ENCODE measurements at regions not wholly inside any gene's neighbourhood (a gene's known extent, or its start where the extent isn't known, plus 50 kb on each side); places are given as distances from the start of the nearest gene placed in this dataset.

- DNase-seq (no peak), ATAC-seq (ENCODE audit: poor library complexity) (no peak)
- no peaks in the 10 kb centered on the region for H3K9me3 ChIP-seq (ENCODE audit: control insufficient read depth in 1 of 2, insufficient read depth in 1 of 2, low read length in 2 of 2)
- no peak overlapping the region for H3K27ac Mint-ChIP-seq
- ChIA-PET POLR2A (no interaction called here), CTCF (no interaction called here)
- no peak overlapping the region for H3K4me3 Mint-ChIP-seq
- no peak for TF ChIP-seq CTCF (IDR thresholded peaks at IDR 0.05)
- intact Hi-C loops (cut with DNase I, micrococcal nuclease) = no loop called here
- no peaks in the 10 kb centered on the region for H3K36me3 ChIP-seq (ENCODE audit: insufficient read depth, low read length)
- H3K9me3 Mint-ChIP-seq = peaks cover 7% of the 10 kb centered on the region
- no peak overlapping the region for H3K27ac ChIP-seq (ENCODE audit: low read depth in 1 of 2, low read length in 2 of 2)
- H3K27me3 ChIP-seq (ENCODE audit: control insufficient read depth in 1 of 2, insufficient read depth in 2 of 2, low read length in 2 of 2) = no peaks in the 10 kb centered on the region
- H3K36me3 Mint-ChIP-seq (ENCODE audit: low read depth) = no peaks in the 10 kb centered on the region
- H3K4me1 Mint-ChIP-seq (ENCODE audit: low read depth) = no peaks in the 10 kb centered on the region
- H3K4me1 ChIP-seq (ENCODE audit: insufficient read depth, low read length) = no peaks in the 10 kb centered on the region
- no peak overlapping the region for H3K4me3 ChIP-seq (ENCODE audit: low read length)
- H3K27me3 Mint-ChIP-seq = no peaks in the 10 kb centered on the region
Observed at GRCh38 chr20:10936786-10937185, 263.0 kb upstream of the JAG1 start.

GRCh38 chr20:10939331-10939941 lies 265.6 kb upstream of the JAG1 start:
- no peak for DNase-seq
- H3K4me1 ChIP-seq (ENCODE audit: insufficient read depth, low read length) = no peaks in the 10 kb centered on the region
- POLR2A ChIA-PET = no interaction called here
- Mint-ChIP-seq H3K4me1 (ENCODE audit: low read depth) (no peaks in the 10 kb centered on the region), H3K36me3 (ENCODE audit: low read depth) (no peaks in the 10 kb centered on the region), H3K9me3 (peaks cover 6% of the 10 kb centered on the region), H3K27ac (no peak overlapping the region), H3K27me3 (no peaks in the 10 kb centered on the region), H3K4me3 (no peak overlapping the region)
- CTCF ChIA-PET = no interaction called here
- no peaks in the 10 kb centered on the region for H3K27me3 ChIP-seq (ENCODE audit: control insufficient read depth in 1 of 2, insufficient read depth in 2 of 2, low read length in 2 of 2)
- ATAC-seq (ENCODE audit: poor library complexity) = no peak
- no peak for TF ChIP-seq CTCF (IDR thresholded peaks at IDR 0.05)
- H3K9me3 ChIP-seq (ENCODE audit: control insufficient read depth in 1 of 2, insufficient read depth in 1 of 2, low read length in 2 of 2) = no peaks in the 10 kb centered on the region
- intact Hi-C loops (cut with DNase I, micrococcal nuclease) = no loop called here
- H3K4me3 ChIP-seq (ENCODE audit: low read length) = no peak overlapping the region
- H3K27ac ChIP-seq (ENCODE audit: low read depth in 1 of 2, low read length in 2 of 2) = no peak overlapping the region
- H3K36me3 ChIP-seq (ENCODE audit: insufficient read depth, low read length) = no peaks in the 10 kb centered on the region

- Histone ChIP-seq H3K4me3 (ENCODE audit: low read length) (no peak overlapping the region), H3K4me1 (ENCODE audit: insufficient read depth, low read length) (no peaks in the 10 kb centered on the region), H3K36me3 (ENCODE audit: insufficient read depth, low read length) (no peaks in the 10 kb centered on the region), H3K27ac (ENCODE audit: low read depth in 1 of 2, low read length in 2 of 2) (no peak overlapping the region), H3K27me3 (ENCODE audit: control insufficient read depth in 1 of 2, insufficient read depth in 2 of 2, low read length in 2 of 2) (no peaks in the 10 kb centered on the region), H3K9me3 (ENCODE audit: control insufficient read depth in 1 of 2, insufficient read depth in 1 of 2, low read length in 2 of 2) (no peaks in the 10 kb centered on the region)
- no peaks in the 10 kb centered on the region for H3K4me1 Mint-ChIP-seq (ENCODE audit: low read depth)
- H3K27me3 Mint-ChIP-seq = no peaks in the 10 kb centered on the region
- H3K36me3 Mint-ChIP-seq (ENCODE audit: low read depth) = no peaks in the 10 kb centered on the region
- peaks cover 6% of the 10 kb centered on the region for H3K9me3 Mint-ChIP-seq
- H3K27ac Mint-ChIP-seq = no peak overlapping the region
- DNase-seq (peak in 1 of 14 experiments; percentile 2), ATAC-seq (ENCODE audit: poor library complexity) (no peak)
- no peak overlapping the region for H3K4me3 Mint-ChIP-seq
- ChIA-PET POLR2A (no interaction called here), CTCF (no interaction called here)
- TF ChIP-seq CTCF (IDR thresholded peaks at IDR 0.05) = no peak
- intact Hi-C loops (cut with DNase I, micrococcal nuclease) = no loop called here
Observed at GRCh38 chr20:10940941-10941340, 267.1 kb upstream of the JAG1 start.

Data from CD4-positive, alpha-beta T cell (primary cell).